HG03097 (cell line): ENCODE measurements at regions not wholly inside any gene's neighbourhood (a gene's known extent, or its start where the extent isn't known, plus 50 kb on each side); places are given as distances from the start of the nearest gene placed in this dataset.

Experiments used
- ATAC-seq: cut with Tn5 transposase; IDR thresholded peaks from one replicate; pipeline ENCODE4 v1.9.1; 2021; ENCODE audit not compliant: unreplicated experiment, low FRiP score

- ATAC-seq = no peak
Measured at GRCh38 chr5:92907938-92908606, 672.9 kb downstream of the NR2F1-AS1 start.

GRCh38 chr5:92906798-92907376 is 674.1 kb downstream of the NR2F1-AS1 start:
- ATAC-seq = no peak

- ATAC-seq = no peak
Measured at GRCh38 chr5:92904021-92904420, 677.0 kb downstream of the NR2F1-AS1 start.

- ATAC-seq = no peak
Measured at GRCh38 chr5:92899611-92900010, 681.4 kb downstream of the NR2F1-AS1 start.

GRCh38 chr5:92896722-92897121 is 684.3 kb downstream of the NR2F1-AS1 start:
- no peak for ATAC-seq

GRCh38 chr5:92890841-92891244 is 690.2 kb downstream of the NR2F1-AS1 start:
- no peak for ATAC-seq

- ATAC-seq = no peak
Measured at GRCh38 chr5:92889140-92889539, 691.9 kb downstream of the NR2F1-AS1 start.

- ATAC-seq = no peak
Measured at GRCh38 chr5:92887254-92887653, 693.8 kb downstream of the NR2F1-AS1 start.

- ATAC-seq = no peak
Measured at GRCh38 chr5:92886751-92887150, 694.3 kb downstream of the NR2F1-AS1 start.

- no peak for ATAC-seq
Measured at GRCh38 chr5:92885950-92886349, 695.1 kb downstream of the NR2F1-AS1 start.

GRCh38 chr5:92884469-92884868 is 696.5 kb downstream of the NR2F1-AS1 start:
- no peak for ATAC-seq

GRCh38 chr5:92879806-92880543 is 701.0 kb downstream of the NR2F1-AS1 start:
- ATAC-seq = no peak

- no peak for ATAC-seq
Measured at GRCh38 chr5:92874790-92875189, 706.2 kb downstream of the NR2F1-AS1 start.

GRCh38 chr5:92868442-92868841 is 712.6 kb downstream of the NR2F1-AS1 start:
- ATAC-seq = no peak

GRCh38 chr5:92864591-92864990 is 716.4 kb downstream of the NR2F1-AS1 start:
- ATAC-seq = no peak

- no peak for ATAC-seq
Measured at GRCh38 chr5:92863666-92864065, 717.4 kb downstream of the NR2F1-AS1 start.

- no peak for ATAC-seq
Measured at GRCh38 chr5:92861531-92862285, 719.3 kb downstream of the NR2F1-AS1 start.

GRCh38 chr5:92860061-92860460 is 721.0 kb downstream of the NR2F1-AS1 start:
- no peak for ATAC-seq

GRCh38 chr5:92852219-92852618 is 728.8 kb downstream of the NR2F1-AS1 start:
- ATAC-seq = no peak

GRCh38 chr5:92850886-92851285 is 730.1 kb downstream of the NR2F1-AS1 start:
- ATAC-seq = no peak

- ATAC-seq = no peak
Measured at GRCh38 chr5:92849756-92850155, 731.3 kb downstream of the NR2F1-AS1 start.
